ENCODE measurements at regions not wholly inside any gene's neighbourhood (a gene's known extent, or its start where the extent isn't known, plus 50 kb on each side); places are given as distances from the start of the nearest gene placed in this dataset.
"Not testable (repeated sequence)": the region's sequence is repeated elsewhere in the genome, so short reads cannot be mapped to it uniquely, and the experiment has no call there.

- DNase-seq = no peak
These were observed 821.2 kb upstream of the ID2 start for GRCh38 chr2:7860693-7861092.

GRCh38 chr2:7861910-7862702, 819.8 kb upstream of the ID2 start:
- DNase-seq = no peak

- DNase-seq = no peak
These were observed 815.8 kb upstream of the ID2 start for GRCh38 chr2:7866104-7866503.

- no peak for DNase-seq
These were observed 815.0 kb upstream of the ID2 start for GRCh38 chr2:7866825-7867224.

- DNase-seq = no peak
These were observed 814.0 kb upstream of the ID2 start for GRCh38 chr2:7867867-7868266.

GRCh38 chr2:7868836-7869235, 813.0 kb upstream of the ID2 start:
- no peak for DNase-seq

- DNase-seq = not testable (repeated sequence)
These were observed 805.4 kb upstream of the ID2 start for GRCh38 chr2:7876445-7876844.

GRCh38 chr2:7878266-7878665, 803.6 kb upstream of the ID2 start:
- DNase-seq = not testable (repeated sequence)

- no peak for DNase-seq
These were observed 802.9 kb upstream of the ID2 start for GRCh38 chr2:7878786-7879482.

- no peak for DNase-seq
These were observed 802.4 kb upstream of the ID2 start for GRCh38 chr2:7879483-7879835.

GRCh38 chr2:7880126-7880525, 801.7 kb upstream of the ID2 start:
- no peak for DNase-seq

- DNase-seq = no peak
These were observed 801.3 kb upstream of the ID2 start for GRCh38 chr2:7880566-7880965.

- DNase-seq = no peak
These were observed 800.8 kb upstream of the ID2 start for GRCh38 chr2:7881063-7881462.

- no peak for DNase-seq
These were observed 800.4 kb upstream of the ID2 start for GRCh38 chr2:7881466-7881865.

- no peak for DNase-seq
These were observed 799.6 kb upstream of the ID2 start for GRCh38 chr2:7882296-7882695.

- no peak for DNase-seq
These were observed 797.5 kb upstream of the ID2 start for GRCh38 chr2:7884338-7884737.

GRCh38 chr2:7886666-7887065, 795.2 kb upstream of the ID2 start:
- no peak for DNase-seq

- DNase-seq = no peak
These were observed 794.4 kb upstream of the ID2 start for GRCh38 chr2:7887441-7887840.

- DNase-seq = no peak
These were observed 793.0 kb upstream of the ID2 start for GRCh38 chr2:7888876-7889275.

GRCh38 chr2:7891312-7891711, 790.5 kb upstream of the ID2 start:
- no peak for DNase-seq

GRCh38 chr2:7895289-7895688, 786.6 kb upstream of the ID2 start:
- DNase-seq = no peak

GRCh38 chr2:7896940-7897487, 784.8 kb upstream of the ID2 start:
- no peak for DNase-seq

- no peak for DNase-seq
These were observed 782.6 kb upstream of the ID2 start for GRCh38 chr2:7899241-7899640.

- DNase-seq = no peak
These were observed 781.9 kb upstream of the ID2 start for GRCh38 chr2:7899923-7900322.
